Psoas muscle (tissue), 7 donors: ENCODE measurements at regions not wholly inside any gene's neighbourhood (a gene's known extent, or its start where the extent isn't known, plus 50 kb on each side); places are given as distances from the start of the nearest gene placed in this dataset.

Source experiments
- ATAC-seq, 4 donors: fragments of 200-7000 bp; cut with Tn5 transposase; one replicate each; pipeline ENCODE4 v1.9.1; 2020; ENCODE audit warnings: moderate library complexity in 3 of 4, mild to moderate bottlenecking in 2 of 4
- DNase-seq, 2 donors: peaks; one replicate each; pipeline ENCODE4 v3.0.0-alpha.2; 2020
- H3K27ac ChIP-seq: fragments of 200-600 bp; one replicate; pipeline ENCODE4 v1.8.0; 2022
- H3K27me3 ChIP-seq, 3 donors: fragments of 200-600 bp in 1 of 3; one replicate each; pipeline versions ENCODE4 v1.6.1 to v1.8.0; 2013 to 2022; ENCODE audit warnings: low read length in 2 of 3, mild to moderate bottlenecking in 2 of 3, moderate library complexity in 1 of 3; ENCODE audit not compliant: insufficient read depth in 3 of 3
- H3K36me3 ChIP-seq, 2 donors: fragments of 200-600 bp in 1 of 2; one replicate each; pipeline versions ENCODE4 v1.6.1 to v1.8.0; 2013 to 2022; ENCODE audit warnings: low read depth in 1 of 2, mild to moderate bottlenecking in 1 of 2, moderate library complexity in 1 of 2; ENCODE audit not compliant: insufficient read depth in 1 of 2
- H3K4me1 ChIP-seq: fragments of 200-600 bp; one replicate; pipeline ENCODE4 v1.8.0; 2022
- H3K4me3 ChIP-seq: fragments of 200-600 bp; one replicate; pipeline ENCODE4 v1.8.0; 2022; ENCODE audit warnings: mild to moderate bottlenecking
- H3K9me3 ChIP-seq: fragments of 200-600 bp; one replicate; pipeline ENCODE4 v1.8.0; 2022
- CTCF ChIP-seq: fragments of 200-600 bp; IDR thresholded peaks from one replicate; pipeline ENCODE4 v1.8.0; 2022; ENCODE audit warnings: antibody characterized with exemption
- WGBS, 3 donors: extraction: QIAGEN DNeasy Blood & Tissue Kit; methylation state at CpG; one replicate each; pipeline versions ENCODE4 v1.1.6 to v1.1.7; 2013; 5-methylcytosine and 5-hydroxymethylcytosine counted together
- intact Hi-C, 2 donors: fragments of 100-400 bp; cut with DNase I; formaldehyde crosslinking; loops; one replicate each; pipeline versions ENCODE4 v1.11.0 to v1.14.2; 2022
- donor health status: healthy with polysubstance abuse.
- donor health status: DM: no; HTN: no; CAD: no; lungs with moderate emphysema.
- donor health status: Bipolar disorder and iron deficiency.
- donor health status: healthy.
- donor health status: DM: yes; HTN: yes; CAD: no.
- donor health status: DM: no; HTN: no; CAD: no.
- donor health status: DM: yes; HTN: yes; CAD: no.

GRCh38 chr6:170229396-170229795 is 61.5 kb downstream of the DLL1 start:
- peaks cover 38% of the 10 kb centered on the region for H3K4me1 ChIP-seq
- no peaks in the 10 kb centered on the region for H3K9me3 ChIP-seq
- TF ChIP-seq CTCF, result no peak
- no peak overlapping the region for H3K4me3 ChIP-seq
- DNase-seq (no peak), ATAC-seq (no peak)
- 87 to 92% (median 90%) methylated on average over 15 of the region's 15 CpGs for WGBS, 3 donors
- H3K27ac ChIP-seq, result no peak overlapping the region
- no peaks in the 10 kb centered on the region for H3K36me3 ChIP-seq
- intact Hi-C loops, result no loop called here
- no peaks in the 10 kb centered on the region for H3K27me3 ChIP-seq

- no peak overlapping the region for H3K27ac ChIP-seq
- H3K27me3 ChIP-seq, result no peaks in the 10 kb centered on the region
- H3K9me3 ChIP-seq, result no peaks in the 10 kb centered on the region
- H3K4me1 ChIP-seq, result peaks cover 38% of the 10 kb centered on the region
- TF ChIP-seq CTCF, result no peak
- H3K36me3 ChIP-seq, result no peaks in the 10 kb centered on the region
- H3K4me3 ChIP-seq, result no peak overlapping the region
- DNase-seq (no peak), ATAC-seq (no peak)
- intact Hi-C loops, result no loop called here
- WGBS, 3 donors, result 93 to 94% (median 93%) methylated on average over 14 of the region's 14 CpGs
These were observed 62.0 kb downstream of the DLL1 start for GRCh38 chr6:170228946-170229310.

- 87 to 91% (median 87%) methylated on average over 24 of the region's 24 CpGs for WGBS, 3 donors
- H3K4me3 ChIP-seq, result no peak overlapping the region
- H3K4me1 ChIP-seq, result peaks cover 38% of the 10 kb centered on the region
- intact Hi-C loops, result no loop called here
- TF ChIP-seq CTCF, result no peak
- DNase-seq (no peak), ATAC-seq (no peak)
- no peaks in the 10 kb centered on the region for H3K27me3 ChIP-seq
- H3K9me3 ChIP-seq, result no peaks in the 10 kb centered on the region
- H3K36me3 ChIP-seq, result no peaks in the 10 kb centered on the region
- H3K27ac ChIP-seq, result no peak overlapping the region
These were observed 62.6 kb downstream of the DLL1 start for GRCh38 chr6:170227996-170228945.

GRCh38 chr6:170227521-170227983 is 63.3 kb downstream of the DLL1 start:
- no peaks in the 10 kb centered on the region for H3K27me3 ChIP-seq
- TF ChIP-seq CTCF, result no peak
- ATAC-seq (no peak), DNase-seq (no peak)
- H3K4me1 ChIP-seq, result peaks cover 38% of the 10 kb centered on the region
- WGBS, 3 donors, result 73 to 91% (median 74%) methylated on average over 14 of the region's 14 CpGs
- H3K9me3 ChIP-seq, result no peaks in the 10 kb centered on the region
- intact Hi-C loops, result no loop called here
- no peaks in the 10 kb centered on the region for H3K36me3 ChIP-seq
- H3K27ac ChIP-seq, result no peak overlapping the region
- H3K4me3 ChIP-seq, result no peak overlapping the region
